GM19238 (cell line): ENCODE measurements at regions not wholly inside any gene's neighbourhood (a gene's known extent, or its start where the extent isn't known, plus 50 kb on each side); places are given as distances from the start of the nearest gene placed in this dataset.

Source experiments
- DNase-seq: peaks from one replicate; pipeline ENCODE4 v3.0.0; 2011; ENCODE audit warnings: low spot score; ENCODE audit not compliant: insufficient read length

- no peak for DNase-seq
Measured at GRCh38 chr1:185512442-185512841, 195.4 kb upstream of the IVNS1ABP start.

- DNase-seq, result no peak
Measured at GRCh38 chr1:185501099-185501498, 184.1 kb upstream of the IVNS1ABP start.

GRCh38 chr1:185500001-185500626, 183.1 kb upstream of the IVNS1ABP start:
- no peak for DNase-seq

GRCh38 chr1:185498207-185498606, 181.2 kb upstream of the IVNS1ABP start:
- no peak for DNase-seq

GRCh38 chr1:185497177-185497576, 180.1 kb upstream of the IVNS1ABP start:
- no peak for DNase-seq

- no peak for DNase-seq
Measured at GRCh38 chr1:185495898-185496297, 178.9 kb upstream of the IVNS1ABP start.

- DNase-seq, result no peak
Measured at GRCh38 chr1:185495007-185495406, 178.0 kb upstream of the IVNS1ABP start.

- no peak for DNase-seq
Measured at GRCh38 chr1:185492089-185492825, 175.2 kb upstream of the IVNS1ABP start.

- DNase-seq, result no peak
Measured at GRCh38 chr1:185491604-185492003, 174.6 kb upstream of the IVNS1ABP start.

GRCh38 chr1:185490924-185491323, 173.9 kb upstream of the IVNS1ABP start:
- no peak for DNase-seq

GRCh38 chr1:185489406-185489805, 172.4 kb upstream of the IVNS1ABP start:
- DNase-seq, result no peak

- DNase-seq, result no peak
Measured at GRCh38 chr1:185488808-185489207, 171.8 kb upstream of the IVNS1ABP start.

GRCh38 chr1:185487936-185488335, 170.9 kb upstream of the IVNS1ABP start:
- no peak for DNase-seq

- no peak for DNase-seq
Measured at GRCh38 chr1:185487026-185487425, 170.0 kb upstream of the IVNS1ABP start.

GRCh38 chr1:185486346-185486745, 169.3 kb upstream of the IVNS1ABP start:
- no peak for DNase-seq

GRCh38 chr1:185483664-185484450, 166.8 kb upstream of the IVNS1ABP start:
- DNase-seq, result no peak

- DNase-seq, result no peak
Measured at GRCh38 chr1:185483217-185483616, 166.2 kb upstream of the IVNS1ABP start.

GRCh38 chr1:185480545-185480944, 163.5 kb upstream of the IVNS1ABP start:
- DNase-seq, result no peak

GRCh38 chr1:185479796-185480195, 162.8 kb upstream of the IVNS1ABP start:
- no peak for DNase-seq

- no peak for DNase-seq
Measured at GRCh38 chr1:185478877-185479276, 161.8 kb upstream of the IVNS1ABP start.

- DNase-seq, result no peak
Measured at GRCh38 chr1:185477638-185478580, 160.9 kb upstream of the IVNS1ABP start.
